PFSK-1 (cell line): ENCODE measurements at regions not wholly inside any gene's neighbourhood (a gene's known extent, or its start where the extent isn't known, plus 50 kb on each side); places are given as distances from the start of the nearest gene placed in this dataset.

Experiments
- FOXP2 ChIP-seq: optimal IDR thresholded peaks from 2 replicates; pipeline ENCODE3; 2011; ENCODE audit warnings: borderline replicate concordance, control low read depth, inconsistent platforms; ENCODE audit not compliant: insufficient read depth; ENCODE audit errors: extremely low read length, extremely low read depth
- POLR2AphosphoS5 ChIP-seq: IDR thresholded peaks from 2 replicates; pipeline ENCODE4 v1.6.1; 2012; ENCODE audit warnings: low read depth, mild to moderate bottlenecking, control low read depth, low read length, moderate library complexity
- SIN3A ChIP-seq: IDR thresholded peaks from 2 replicates; pipeline ENCODE4 v1.6.1; 2012; ENCODE audit warnings: mild to moderate bottlenecking, low read length, moderate library complexity, borderline replicate concordance; ENCODE audit not compliant: insufficient read depth
- TAF1 ChIP-seq: IDR thresholded peaks from 2 replicates; pipeline ENCODE4 v1.6.1; 2012; ENCODE audit warnings: low read length, control low read depth, borderline replicate concordance; ENCODE audit not compliant: insufficient read depth
- TF ChIP-seq, protein P1 (sequence below), 2 experiments: IDR thresholded peaks; 2 replicates each; pipeline versions ENCODE4 v1.6.1 to v1.8.0; 2011 to 2012; ENCODE audit warnings: low read depth in 2 of 2, low read length in 2 of 2, control low read depth in 1 of 2, inconsistent platforms in 1 of 2, mild to moderate bottlenecking in 1 of 2, moderate library complexity in 1 of 2; ENCODE audit not compliant: insufficient read depth in 1 of 2

DNA sequence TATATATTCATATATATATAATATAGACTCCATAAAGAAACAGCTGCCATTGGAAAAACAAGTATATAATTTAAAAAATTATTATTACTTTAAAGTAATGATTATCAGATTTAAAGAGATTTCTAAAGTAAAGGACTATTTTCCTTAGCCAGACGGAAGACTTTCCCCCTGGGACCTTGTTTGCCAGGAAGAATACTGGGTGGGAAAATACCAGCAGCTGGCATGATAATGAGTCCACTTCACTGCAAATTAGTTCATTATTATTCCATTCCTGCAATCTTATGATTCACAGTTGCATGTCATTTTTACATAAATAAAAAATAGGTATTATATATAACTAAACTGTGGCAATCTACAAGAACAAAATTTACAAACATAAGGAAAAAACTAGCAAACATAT is 339.8 kb upstream of the CDH7 start:
- TF ChIP-seq FOXP2 (no peak), SIN3A (no peak), POLR2AphosphoS5 (no peak), TAF1 (no peak)
- TF ChIP-seq, protein P1, sequence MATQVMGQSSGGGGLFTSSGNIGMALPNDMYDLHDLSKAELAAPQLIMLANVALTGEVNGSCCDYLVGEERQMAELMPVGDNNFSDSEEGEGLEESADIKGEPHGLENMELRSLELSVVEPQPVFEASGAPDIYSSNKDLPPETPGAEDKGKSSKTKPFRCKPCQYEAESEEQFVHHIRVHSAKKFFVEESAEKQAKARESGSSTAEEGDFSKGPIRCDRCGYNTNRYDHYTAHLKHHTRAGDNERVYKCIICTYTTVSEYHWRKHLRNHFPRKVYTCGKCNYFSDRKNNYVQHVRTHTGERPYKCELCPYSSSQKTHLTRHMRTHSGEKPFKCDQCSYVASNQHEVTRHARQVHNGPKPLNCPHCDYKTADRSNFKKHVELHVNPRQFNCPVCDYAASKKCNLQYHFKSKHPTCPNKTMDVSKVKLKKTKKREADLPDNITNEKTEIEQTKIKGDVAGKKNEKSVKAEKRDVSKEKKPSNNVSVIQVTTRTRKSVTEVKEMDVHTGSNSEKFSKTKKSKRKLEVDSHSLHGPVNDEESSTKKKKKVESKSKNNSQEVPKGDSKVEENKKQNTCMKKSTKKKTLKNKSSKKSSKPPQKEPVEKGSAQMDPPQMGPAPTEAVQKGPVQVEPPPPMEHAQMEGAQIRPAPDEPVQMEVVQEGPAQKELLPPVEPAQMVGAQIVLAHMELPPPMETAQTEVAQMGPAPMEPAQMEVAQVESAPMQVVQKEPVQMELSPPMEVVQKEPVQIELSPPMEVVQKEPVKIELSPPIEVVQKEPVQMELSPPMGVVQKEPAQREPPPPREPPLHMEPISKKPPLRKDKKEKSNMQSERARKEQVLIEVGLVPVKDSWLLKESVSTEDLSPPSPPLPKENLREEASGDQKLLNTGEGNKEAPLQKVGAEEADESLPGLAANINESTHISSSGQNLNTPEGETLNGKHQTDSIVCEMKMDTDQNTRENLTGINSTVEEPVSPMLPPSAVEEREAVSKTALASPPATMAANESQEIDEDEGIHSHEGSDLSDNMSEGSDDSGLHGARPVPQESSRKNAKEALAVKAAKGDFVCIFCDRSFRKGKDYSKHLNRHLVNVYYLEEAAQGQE (IDR thresholded peaks at IDR 0.05; ENCODE audit: insufficient read depth in 1 of 2, low read depth in 2 of 2, low read length in 2 of 2): no peak

DNA sequence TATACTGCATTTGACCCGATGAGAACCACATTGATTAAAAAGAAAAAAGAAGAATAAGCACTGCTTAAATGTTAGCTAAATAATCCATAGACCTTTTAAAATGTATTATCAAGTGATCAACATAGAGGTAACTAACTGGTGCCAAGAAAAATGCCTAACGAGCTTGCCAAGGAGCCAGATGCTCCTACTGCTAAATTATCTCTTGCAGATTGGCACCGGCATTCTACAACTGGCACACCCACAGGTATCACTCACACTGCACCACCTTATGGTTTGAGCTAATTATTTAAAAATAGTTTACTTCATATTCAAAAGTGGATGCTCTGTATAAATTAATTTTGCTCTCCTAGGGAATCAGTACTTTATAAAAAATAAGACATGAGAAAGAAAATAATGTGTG is 341.6 kb upstream of the CDH7 start:
- no peak for TF ChIP-seq POLR2AphosphoS5
- TF ChIP-seq, protein P1 (IDR thresholded peaks at IDR 0.05; ENCODE audit: insufficient read depth in 1 of 2, low read depth in 2 of 2, low read length in 2 of 2): no peak
- TF ChIP-seq SIN3A: no peak
- no peak for TF ChIP-seq TAF1
- TF ChIP-seq FOXP2: no peak

DNA sequence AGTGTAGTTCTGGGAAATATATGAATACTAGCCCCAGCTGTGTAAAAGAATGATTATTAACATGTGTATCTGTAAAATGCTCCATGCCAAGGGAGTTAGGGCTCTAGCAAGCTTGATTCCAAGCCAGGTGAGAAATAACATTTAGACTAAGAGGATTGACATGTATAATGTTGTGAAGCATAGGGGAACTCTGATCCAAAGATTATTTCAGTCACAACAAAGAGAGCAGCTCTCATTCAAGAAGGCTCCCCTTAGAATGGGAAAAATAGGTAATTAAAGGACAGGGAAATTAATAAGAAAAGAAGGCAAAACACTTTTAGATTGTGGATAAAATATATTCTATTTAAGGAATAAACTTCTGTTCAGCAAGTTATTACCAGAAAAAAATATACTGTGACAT is 347.3 kb upstream of the CDH7 start:
- TF ChIP-seq FOXP2: no peak
- TF ChIP-seq, protein P1 (IDR thresholded peaks at IDR 0.05; ENCODE audit: insufficient read depth in 1 of 2, low read depth in 2 of 2, low read length in 2 of 2): no peak
- TF ChIP-seq SIN3A: no peak
- TF ChIP-seq POLR2AphosphoS5: no peak
- no peak for TF ChIP-seq TAF1

DNA sequence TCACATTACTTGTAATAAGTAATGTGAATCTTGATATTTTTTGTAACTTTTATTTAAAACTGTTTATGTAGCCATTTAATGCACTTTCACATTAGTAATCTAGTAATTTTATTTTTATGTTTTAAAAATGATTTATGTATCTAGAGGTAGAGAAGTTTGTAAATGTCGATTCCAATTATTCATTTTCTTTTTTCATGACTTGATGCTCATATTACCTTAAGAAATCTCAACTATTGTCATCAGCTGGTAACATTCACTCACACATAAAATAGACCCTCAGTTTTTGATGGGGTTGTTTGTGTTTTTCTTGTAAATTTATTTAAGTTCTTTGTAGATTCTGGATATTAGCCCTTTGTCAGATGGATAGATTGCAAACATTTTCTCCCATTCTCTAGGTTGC is 351.7 kb upstream of the CDH7 start:
- TF ChIP-seq, protein P1 (IDR thresholded peaks at IDR 0.05; ENCODE audit: insufficient read depth in 1 of 2, low read depth in 2 of 2, low read length in 2 of 2): no peak
- TF ChIP-seq TAF1 (no peak), FOXP2 (no peak), POLR2AphosphoS5 (no peak), SIN3A (no peak)

DNA sequence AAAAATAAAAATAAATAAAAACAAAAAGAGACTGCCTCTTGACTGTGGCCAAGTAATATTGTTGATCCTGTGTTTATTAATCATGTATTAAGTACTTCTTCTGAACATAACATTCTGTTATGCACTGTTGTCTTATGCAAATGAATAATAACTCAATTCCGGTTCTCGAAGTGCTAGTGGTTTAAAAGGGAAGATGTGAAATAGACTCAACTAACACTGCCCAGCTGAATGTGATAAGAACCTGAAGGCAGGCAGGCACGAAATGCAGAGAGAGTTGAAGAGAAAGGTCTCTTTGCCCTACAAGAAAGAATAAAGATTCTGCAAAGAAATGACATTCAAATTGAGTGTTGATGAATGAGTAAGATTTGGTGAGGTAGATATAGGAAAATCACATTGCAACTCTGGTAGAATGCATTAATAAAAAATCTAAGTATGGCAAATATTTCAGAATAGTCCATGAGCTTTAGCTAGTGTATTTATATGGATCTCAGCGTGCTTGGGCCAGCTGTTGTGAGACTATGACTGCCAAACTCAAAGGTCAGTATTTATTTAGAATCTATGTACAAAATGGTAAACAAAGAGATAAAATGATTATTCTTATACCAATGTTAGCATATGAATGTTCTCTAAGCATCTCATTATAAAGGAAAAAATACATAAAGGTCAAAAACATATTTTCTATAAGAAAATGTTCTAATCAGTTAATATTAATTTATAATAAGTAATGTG is 352.3 kb upstream of the CDH7 start:
- TF ChIP-seq POLR2AphosphoS5: no peak
- TF ChIP-seq TAF1: no peak
- TF ChIP-seq, protein P1 (IDR thresholded peaks at IDR 0.05; ENCODE audit: insufficient read depth in 1 of 2, low read depth in 2 of 2, low read length in 2 of 2): no peak
